Osteocyte (in vitro differentiated cells): ENCODE measurements at regions not wholly inside any gene's neighbourhood (a gene's known extent, or its start where the extent isn't known, plus 50 kb on each side); places are given as distances from the start of the nearest gene placed in this dataset.

ENCODE experiments used
- DNase-seq: peaks from one replicate; pipeline ENCODE4 v3.0.0; 2021; ENCODE audit warnings: mixed read lengths; ENCODE audit not compliant: unreplicated experiment; ENCODE audit errors: extremely low spot score
- H3K27ac Mint-ChIP-seq: one replicate; pipeline ENCODE4 v1.8.0; 2021; ENCODE audit warnings: mild to moderate bottlenecking, mixed read lengths; ENCODE audit not compliant: unreplicated experiment
- H3K27me3 Mint-ChIP-seq: one replicate; pipeline ENCODE4 v1.8.0; 2021; ENCODE audit warnings: mixed read lengths; ENCODE audit not compliant: unreplicated experiment
- H3K36me3 Mint-ChIP-seq: one replicate; pipeline ENCODE4 v1.8.0; 2021; ENCODE audit warnings: mixed read lengths; ENCODE audit not compliant: unreplicated experiment
- H3K4me1 Mint-ChIP-seq: one replicate; pipeline ENCODE4 v1.8.0; 2021; ENCODE audit warnings: mixed read lengths; ENCODE audit not compliant: unreplicated experiment
- H3K4me3 Mint-ChIP-seq: one replicate; pipeline ENCODE4 v1.8.0; 2021; ENCODE audit warnings: mild to moderate bottlenecking, moderate library complexity, mixed read lengths; ENCODE audit not compliant: unreplicated experiment
- H3K9me3 Mint-ChIP-seq: one replicate; pipeline ENCODE4 v1.8.0; 2021; ENCODE audit warnings: mixed read lengths; ENCODE audit not compliant: unreplicated experiment
- CTCF ChIP-seq: fragments of 200-600 bp; sonication (generic); IDR thresholded peaks from 2 replicates; pipeline ENCODE4 v1.5.0; 2021; ENCODE audit warnings: antibody characterized with exemption, mild to moderate bottlenecking, moderate library complexity

DNA sequence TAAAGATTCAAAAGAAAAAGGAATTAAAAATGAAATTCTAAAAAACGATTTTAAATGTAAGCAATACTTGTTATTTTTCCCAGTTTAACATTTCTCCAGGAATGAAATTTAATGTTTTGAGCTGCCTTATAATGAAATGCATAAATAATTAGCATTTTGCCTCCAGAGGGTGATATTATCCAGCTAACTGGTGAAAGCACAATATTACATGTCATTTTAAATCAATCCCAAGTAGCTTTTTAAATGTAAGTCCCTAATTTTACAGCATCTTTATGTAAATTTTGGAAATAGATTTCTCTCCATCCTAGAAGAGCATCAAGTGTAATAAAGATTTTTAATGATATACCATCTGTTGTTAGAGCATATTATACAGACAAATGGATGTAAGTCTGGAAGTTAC is 139.1 kb upstream of the P2RY1 start:
- DNase-seq, result no peak
- Mint-ChIP-seq H3K4me1 (no peaks in the 10 kb centered on the region), H3K27me3 (no peaks in the 10 kb centered on the region), H3K27ac (no peak overlapping the region), H3K9me3 (peaks cover 6% of the 10 kb centered on the region), H3K36me3 (no peaks in the 10 kb centered on the region), H3K4me3 (no peak overlapping the region)
- TF ChIP-seq CTCF, result no peak

DNA sequence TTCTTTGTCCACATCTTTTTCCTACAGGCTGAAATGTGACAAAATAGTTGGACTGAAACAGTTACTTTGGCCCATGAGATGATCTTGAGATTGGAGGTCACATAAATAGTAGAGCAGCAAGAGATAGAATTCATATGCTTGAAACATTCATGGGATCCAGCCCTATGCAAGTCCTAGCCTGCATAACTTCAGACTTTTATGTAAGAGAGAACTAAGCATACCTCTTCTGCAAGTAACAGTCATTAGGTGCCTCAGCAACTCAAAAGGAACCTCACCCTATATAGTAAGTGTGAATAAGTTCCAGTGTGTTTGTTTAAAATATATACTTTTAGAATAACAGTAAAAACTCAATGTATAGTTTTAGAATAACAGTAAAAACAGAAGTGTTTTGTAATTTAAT is 138.0 kb upstream of the P2RY1 start:
- no peak for DNase-seq
- peaks cover 6% of the 10 kb centered on the region for H3K9me3 Mint-ChIP-seq
- no peaks in the 10 kb centered on the region for H3K36me3 Mint-ChIP-seq
- no peaks in the 10 kb centered on the region for H3K27me3 Mint-ChIP-seq
- H3K27ac Mint-ChIP-seq, result no peak overlapping the region
- no peak for TF ChIP-seq CTCF
- H3K4me3 Mint-ChIP-seq, result no peak overlapping the region
- H3K4me1 Mint-ChIP-seq, result no peaks in the 10 kb centered on the region

- Mint-ChIP-seq H3K4me1 (no peaks in the 10 kb centered on the region), H3K36me3 (no peaks in the 10 kb centered on the region), H3K27ac (no peak overlapping the region)
Measured at GRCh38 chr3:152703245-152703890, 131.6 kb upstream of the P2RY1 start.

GRCh38 chr3:152706991-152707713 is 127.8 kb upstream of the P2RY1 start:
- no peak for DNase-seq
- no peak overlapping the region for H3K27ac Mint-ChIP-seq
- peaks cover 5% of the 10 kb centered on the region for H3K27me3 Mint-ChIP-seq
- H3K9me3 Mint-ChIP-seq, result no peaks in the 10 kb centered on the region
- no peaks in the 10 kb centered on the region for H3K4me1 Mint-ChIP-seq
- TF ChIP-seq CTCF, result no peak
- no peaks in the 10 kb centered on the region for H3K36me3 Mint-ChIP-seq
- H3K4me3 Mint-ChIP-seq, result no peak overlapping the region

More at GRCh38 chr3:152703245-152703890, 131.6 kb upstream of the P2RY1 start:
- no peaks in the 10 kb centered on the region for H3K27me3 Mint-ChIP-seq
- H3K4me3 Mint-ChIP-seq, result no peak overlapping the region
- no peak for TF ChIP-seq CTCF
- H3K9me3 Mint-ChIP-seq, result peaks cover 6% of the 10 kb centered on the region
- DNase-seq, result no peak

DNA sequence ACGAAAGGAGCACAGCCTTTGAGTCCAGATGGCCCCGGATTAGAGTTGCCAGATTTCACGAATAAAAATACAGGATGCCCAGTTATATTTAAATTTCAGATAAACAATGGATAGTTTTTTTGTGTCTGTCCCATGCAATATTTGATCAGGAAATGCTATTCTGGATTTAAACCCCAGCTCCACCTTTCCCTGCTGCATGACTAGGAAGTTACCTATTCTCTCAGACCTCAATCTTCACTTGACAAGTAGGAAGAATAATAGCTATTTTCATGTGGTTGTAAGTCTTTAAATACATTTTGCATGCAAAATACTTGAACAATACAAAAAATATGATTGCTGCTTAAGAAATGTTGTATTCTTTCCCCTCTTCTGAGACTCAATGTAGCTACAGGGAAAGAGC is 125.3 kb upstream of the P2RY1 start:
- Mint-ChIP-seq H3K27ac (no peak overlapping the region), H3K4me3 (no peak overlapping the region), H3K4me1 (no peaks in the 10 kb centered on the region), H3K36me3 (no peaks in the 10 kb centered on the region), H3K9me3 (no peaks in the 10 kb centered on the region), H3K27me3 (peaks cover 5% of the 10 kb centered on the region)
- TF ChIP-seq CTCF, result no peak
- no peak for DNase-seq
